HG02763 (cell line): ENCODE measurements at regions not wholly inside any gene's neighbourhood (a gene's known extent, or its start where the extent isn't known, plus 50 kb on each side); places are given as distances from the start of the nearest gene placed in this dataset.

ENCODE experiments used
- ATAC-seq: cut with Tn5 transposase; IDR thresholded peaks from one replicate; pipeline ENCODE4 v1.9.1; 2021; ENCODE audit warnings: mild to moderate bottlenecking, moderate library complexity; ENCODE audit not compliant: unreplicated experiment

- no peak for ATAC-seq
These were observed 77.2 kb upstream of the STK17B start for GRCh38 chr2:196248467-196249094.

GRCh38 chr2:196249171-196249570 lies 77.8 kb upstream of the STK17B start:
- no peak for ATAC-seq

GRCh38 chr2:196249860-196250259 lies 78.5 kb upstream of the STK17B start:
- peak; percentile 79 for ATAC-seq

- ATAC-seq, result no peak
These were observed 79.8 kb upstream of the STK17B start for GRCh38 chr2:196251132-196251531.

GRCh38 chr2:196252408-196253115 lies 81.2 kb upstream of the STK17B start:
- no peak for ATAC-seq

- ATAC-seq, result no peak
These were observed 81.7 kb upstream of the STK17B start for GRCh38 chr2:196253116-196253480.

- no peak for ATAC-seq
These were observed 85.2 kb upstream of the STK17B start for GRCh38 chr2:196256585-196256984.

- no peak for ATAC-seq
These were observed 85.7 kb upstream of the STK17B start for GRCh38 chr2:196257086-196257485.

GRCh38 chr2:196258407-196258806 lies 87.0 kb upstream of the STK17B start:
- no peak for ATAC-seq

- ATAC-seq, result no peak
These were observed 88.4 kb upstream of the STK17B start for GRCh38 chr2:196259507-196260481.

GRCh38 chr2:196260546-196260945 lies 89.2 kb upstream of the STK17B start:
- no peak for ATAC-seq

GRCh38 chr2:196262606-196263005 lies 91.2 kb upstream of the STK17B start:
- no peak for ATAC-seq

GRCh38 chr2:196263181-196263747 lies 91.9 kb upstream of the STK17B start:
- ATAC-seq, result peak; percentile 94

GRCh38 chr2:196266351-196266750 lies 95.0 kb upstream of the STK17B start:
- ATAC-seq, result no peak

- ATAC-seq, result no peak
These were observed 95.5 kb upstream of the STK17B start for GRCh38 chr2:196266855-196267254.

- ATAC-seq, result no peak
These were observed 96.6 kb upstream of the STK17B start for GRCh38 chr2:196268025-196268424.

GRCh38 chr2:196268538-196269338 lies 97.4 kb upstream of the STK17B start:
- no peak for ATAC-seq

- no peak for ATAC-seq
These were observed 100.4 kb upstream of the STK17B start for GRCh38 chr2:196271795-196272194.

- ATAC-seq, result peak; percentile 70
These were observed 103.0 kb upstream of the STK17B start for GRCh38 chr2:196274387-196274809.

- ATAC-seq, result no peak
These were observed 104.4 kb upstream of the STK17B start for GRCh38 chr2:196275646-196276352.
